CD14-positive monocyte (primary cell): ENCODE measurements at regions not wholly inside any gene's neighbourhood (a gene's known extent, or its start where the extent isn't known, plus 50 kb on each side); places are given as distances from the start of the nearest gene placed in this dataset.

Experiments
- DNase-seq, 3 donors: peaks; one replicate each; pipeline ENCODE4 v3.0.0-alpha.2; 2011 to 2022
- H2AFZ ChIP-seq: 2 replicates; pipeline ENCODE4 v1.6.0; 2012; ENCODE audit warnings: mild to moderate bottlenecking, low read depth, low read length, inconsistent platforms; ENCODE audit not compliant: insufficient read depth, poor library complexity, severe bottlenecking
- H3K27ac ChIP-seq, 2 donors: 1 replicate in 1 of 2; 2 replicates in 1 of 2; pipeline ENCODE4 v1.5.1; 2012 to 2013; ENCODE audit warnings: low read length in 2 of 2, control low read depth in 1 of 2, inconsistent platforms in 1 of 2, low read depth in 1 of 2, mild to moderate bottlenecking in 1 of 2
- H3K27me3 ChIP-seq, 2 donors: one replicate each; pipeline versions ENCODE4 v1.6.0 to v1.6.1; 2011 to 2013; ENCODE audit warnings: low read length in 2 of 2; ENCODE audit not compliant: control insufficient read depth in 2 of 2, insufficient read depth in 2 of 2
- H3K36me3 ChIP-seq, 2 donors: replicated peaks in 1 of 2; 1 replicate in 1 of 2; 2 replicates in 1 of 2; pipeline versions ENCODE4 v1.5.1 to v1.6.1; 2012 to 2013; ENCODE audit warnings: low read length in 2 of 2, control low read depth in 1 of 2, inconsistent platforms in 1 of 2, mild to moderate bottlenecking in 1 of 2; ENCODE audit not compliant: insufficient read depth in 2 of 2, control insufficient read depth in 1 of 2
- H3K4me1 ChIP-seq, 2 donors: 1 replicate in 1 of 2; 2 replicates in 1 of 2; pipeline versions ENCODE4 v1.5.1 to v1.6.1; 2012 to 2013; ENCODE audit warnings: low read length in 2 of 2, control low read depth in 1 of 2, inconsistent platforms in 1 of 2, mild to moderate bottlenecking in 1 of 2, moderate library complexity in 1 of 2; ENCODE audit not compliant: insufficient read depth in 2 of 2, control insufficient read depth in 1 of 2
- H3K4me2 ChIP-seq: replicated peaks from 2 replicates; pipeline ENCODE3; 2012; ENCODE audit warnings: low read length, moderate library complexity, mild to moderate bottlenecking; ENCODE audit not compliant: poor library complexity, severe bottlenecking; ENCODE audit errors: extremely low read depth
- H3K4me3 ChIP-seq, 3 experiments: fragments of 200-600 bp in 1 of 3; sonication (generic) in 1 of 3; replicated peaks in 1 of 3; 1 replicate in 2 of 3; 2 replicates in 1 of 3; pipeline ENCODE4 v1.5.1; 2011 to 2013; ENCODE audit warnings: low read length in 3 of 3, mild to moderate bottlenecking in 3 of 3, control low read depth in 2 of 3, low read depth in 2 of 3, inconsistent platforms in 1 of 3, moderate library complexity in 1 of 3
- H3K79me2 ChIP-seq: 2 replicates; pipeline ENCODE4 v1.6.0; 2012; ENCODE audit warnings: mild to moderate bottlenecking, control low read depth, inconsistent platforms, low read length, moderate library complexity; ENCODE audit not compliant: insufficient read depth
- H3K9ac ChIP-seq: 2 replicates; pipeline ENCODE4 v1.6.0; 2017; ENCODE audit warnings: low read length, mild to moderate bottlenecking; ENCODE audit not compliant: insufficient read depth, poor library complexity, severe bottlenecking
- H3K9me3 ChIP-seq, 2 donors: replicated peaks in 1 of 2; 1 replicate in 1 of 2; 2 replicates in 1 of 2; pipeline versions ENCODE4 v1.5.1 to v1.6.1; 2012 to 2013; ENCODE audit warnings: low read length in 2 of 2, control low read depth in 1 of 2; ENCODE audit not compliant: control insufficient read depth in 1 of 2, insufficient read depth in 1 of 2
- H4K20me1 ChIP-seq: 2 replicates; pipeline ENCODE4 v1.6.0; 2012; ENCODE audit warnings: mild to moderate bottlenecking, low read length, control low read depth, moderate library complexity; ENCODE audit not compliant: insufficient read depth
- H3K27ac Mint-ChIP-seq, 7 donors: one replicate each; pipeline ENCODE4 v1.8.0; 2020; ENCODE audit warnings: mild to moderate bottlenecking in 7 of 7, mixed read lengths in 7 of 7, moderate library complexity in 6 of 7, inconsistent platforms in 2 of 7
- H3K27me3 Mint-ChIP-seq, 3 donors: one replicate each; pipeline ENCODE4 v1.8.0; 2021 to 2022; ENCODE audit warnings: low read depth in 3 of 3, mild to moderate bottlenecking in 3 of 3, mixed read lengths in 3 of 3, moderate library complexity in 3 of 3, inconsistent platforms in 1 of 3
- H3K36me3 Mint-ChIP-seq, 2 donors: one replicate each; pipeline ENCODE4 v1.8.0; 2020; ENCODE audit warnings: mixed read lengths in 2 of 2, inconsistent platforms in 1 of 2, mild to moderate bottlenecking in 1 of 2
- H3K4me1 Mint-ChIP-seq: one replicate; pipeline ENCODE4 v1.8.0; 2020; ENCODE audit warnings: mild to moderate bottlenecking, mixed read lengths
- H3K4me3 Mint-ChIP-seq, 2 donors: one replicate each; pipeline ENCODE4 v1.8.0; 2020; ENCODE audit warnings: mild to moderate bottlenecking in 2 of 2, mixed read lengths in 2 of 2, moderate library complexity in 1 of 2
- H3K9me3 Mint-ChIP-seq, 7 donors: one replicate each; pipeline ENCODE4 v1.8.0; 2020 to 2022; ENCODE audit warnings: mixed read lengths in 7 of 7, mild to moderate bottlenecking in 6 of 7, moderate library complexity in 6 of 7, inconsistent platforms in 2 of 7
- WGBS: methylation state at CpG from one replicate; pipeline ENCODE4 v1.1.5; 2013; ENCODE audit warnings: missing lambda C conversion rate; ENCODE audit not compliant: insufficient coverage; 5-methylcytosine and 5-hydroxymethylcytosine counted together
- intact Hi-C, 2 donors: fragments of 100-400 bp; cut with micrococcal nuclease; formaldehyde crosslinking; loops; one replicate each; pipeline versions ENCODE4 v1.15.0 to v1.15.1; 2023
- TF ChIP-seq, protein P1 (sequence below): fragments of 200-600 bp; IDR thresholded peaks from one replicate; pipeline ENCODE4 v1.8.0; 2022; ENCODE audit warnings: antibody characterized with exemption, mild to moderate bottlenecking

- intact Hi-C loops: no loop called here
- peak overlapping the region in 1 of 7 donors; percentile 21 for H3K27ac Mint-ChIP-seq
Observed at GRCh38 chr4:154916068-154916467, 135.0 kb downstream of the RBM46 start.

GRCh38 chr4:154927126-154927680, 146.1 kb downstream of the RBM46 start:
- intact Hi-C loops: no loop called here
- no peak overlapping the region for H3K4me3 ChIP-seq
- Mint-ChIP-seq H3K4me1 (no peaks in the 10 kb centered on the region), H3K27me3 (no peaks in the 10 kb centered on the region), H3K4me3 (no peak overlapping the region), H3K27ac (peak overlapping the region in 1 of 7 donors; percentile 15), H3K9me3 (peaks cover 0 to 11% (median 8%) of the 10 kb centered on the region in 7 donors), H3K36me3 (no peaks in the 10 kb centered on the region)
- peaks cover 8 to 16% of the 10 kb centered on the region in 2 donors for H3K9me3 ChIP-seq
- no peaks in the 10 kb centered on the region for H4K20me1 ChIP-seq
- no peaks in the 10 kb centered on the region for H3K36me3 ChIP-seq
- no peaks in the 10 kb centered on the region for H3K4me1 ChIP-seq
- TF ChIP-seq, protein P1, sequence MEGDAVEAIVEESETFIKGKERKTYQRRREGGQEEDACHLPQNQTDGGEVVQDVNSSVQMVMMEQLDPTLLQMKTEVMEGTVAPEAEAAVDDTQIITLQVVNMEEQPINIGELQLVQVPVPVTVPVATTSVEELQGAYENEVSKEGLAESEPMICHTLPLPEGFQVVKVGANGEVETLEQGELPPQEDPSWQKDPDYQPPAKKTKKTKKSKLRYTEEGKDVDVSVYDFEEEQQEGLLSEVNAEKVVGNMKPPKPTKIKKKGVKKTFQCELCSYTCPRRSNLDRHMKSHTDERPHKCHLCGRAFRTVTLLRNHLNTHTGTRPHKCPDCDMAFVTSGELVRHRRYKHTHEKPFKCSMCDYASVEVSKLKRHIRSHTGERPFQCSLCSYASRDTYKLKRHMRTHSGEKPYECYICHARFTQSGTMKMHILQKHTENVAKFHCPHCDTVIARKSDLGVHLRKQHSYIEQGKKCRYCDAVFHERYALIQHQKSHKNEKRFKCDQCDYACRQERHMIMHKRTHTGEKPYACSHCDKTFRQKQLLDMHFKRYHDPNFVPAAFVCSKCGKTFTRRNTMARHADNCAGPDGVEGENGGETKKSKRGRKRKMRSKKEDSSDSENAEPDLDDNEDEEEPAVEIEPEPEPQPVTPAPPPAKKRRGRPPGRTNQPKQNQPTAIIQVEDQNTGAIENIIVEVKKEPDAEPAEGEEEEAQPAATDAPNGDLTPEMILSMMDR: no peak
- no peak overlapping the region for H3K4me2 ChIP-seq
- no peak for DNase-seq
- no peak overlapping the region for H2AFZ ChIP-seq
- no peak overlapping the region for H3K27ac ChIP-seq
- 94% methylated on average over 2 of the region's 3 CpGs for WGBS
- H3K9ac ChIP-seq: no peak overlapping the region
- no peaks in the 10 kb centered on the region for H3K79me2 ChIP-seq
- no peaks in the 10 kb centered on the region for H3K27me3 ChIP-seq

More at GRCh38 chr4:154916068-154916467, 135.0 kb downstream of the RBM46 start:
- Histone ChIP-seq H3K27me3 (no peaks in the 10 kb centered on the region), H3K4me2 (no peak overlapping the region), H2AFZ (no peak overlapping the region), H3K79me2 (no peaks in the 10 kb centered on the region), H3K9ac (no peak overlapping the region), H4K20me1 (no peaks in the 10 kb centered on the region), H3K4me1 (no peaks in the 10 kb centered on the region), H3K9me3 (no peaks in the 10 kb centered on the region), H3K36me3 (no peaks in the 10 kb centered on the region), H3K4me3 (no peak overlapping the region), H3K27ac (no peak overlapping the region)
- Mint-ChIP-seq H3K9me3 (peaks cover 0 to 7% (median 0%) of the 10 kb centered on the region in 7 donors), H3K27me3 (no peaks in the 10 kb centered on the region), H3K4me3 (no peak overlapping the region), H3K36me3 (no peaks in the 10 kb centered on the region), H3K4me1 (no peaks in the 10 kb centered on the region)
- DNase-seq: no peak
- 74% methylated on average over 2 of the region's 3 CpGs for WGBS
- TF ChIP-seq, protein P1: no peak
